HG03159 (cell line): ENCODE measurements at regions not wholly inside any gene's neighbourhood (a gene's known extent, or its start where the extent isn't known, plus 50 kb on each side); places are given as distances from the start of the nearest gene placed in this dataset.
"Not testable (repeated sequence)": the region's sequence is repeated elsewhere in the genome, so short reads cannot be mapped to it uniquely, and the experiment has no call there.

Experiments
- ATAC-seq: cut with Tn5 transposase; IDR thresholded peaks from one replicate; pipeline ENCODE4 v1.9.1; 2021; ENCODE audit warnings: mild to moderate bottlenecking, moderate library complexity; ENCODE audit not compliant: unreplicated experiment

GRCh38 chr5:44756097-44756496 lies 52.6 kb upstream of the MRPS30 start:
- ATAC-seq = not testable (repeated sequence)

DNA sequence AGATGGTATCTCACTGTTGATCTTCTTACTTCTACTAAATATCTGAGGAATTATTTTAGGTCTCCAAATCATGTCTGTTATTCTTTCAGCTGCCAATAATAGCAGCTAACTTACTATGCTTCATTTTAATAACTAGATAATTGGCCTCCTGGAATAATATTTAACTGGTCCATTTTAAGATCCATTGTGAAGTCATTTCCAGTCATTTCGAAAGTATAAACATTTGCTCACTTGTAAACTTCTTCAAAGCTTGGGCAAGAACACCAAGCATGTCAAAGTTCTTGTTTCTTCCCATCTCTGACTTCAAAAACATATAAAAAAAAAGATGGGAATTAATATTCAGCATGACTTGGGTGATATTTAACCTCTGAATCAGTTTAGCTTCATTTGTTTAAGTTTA lies 61.4 kb upstream of the MRPS30 start:
- ATAC-seq = no peak

- no peak for ATAC-seq
Observed at GRCh38 chr5:44740660-44741059, 68.1 kb upstream of the MRPS30 start.

DNA sequence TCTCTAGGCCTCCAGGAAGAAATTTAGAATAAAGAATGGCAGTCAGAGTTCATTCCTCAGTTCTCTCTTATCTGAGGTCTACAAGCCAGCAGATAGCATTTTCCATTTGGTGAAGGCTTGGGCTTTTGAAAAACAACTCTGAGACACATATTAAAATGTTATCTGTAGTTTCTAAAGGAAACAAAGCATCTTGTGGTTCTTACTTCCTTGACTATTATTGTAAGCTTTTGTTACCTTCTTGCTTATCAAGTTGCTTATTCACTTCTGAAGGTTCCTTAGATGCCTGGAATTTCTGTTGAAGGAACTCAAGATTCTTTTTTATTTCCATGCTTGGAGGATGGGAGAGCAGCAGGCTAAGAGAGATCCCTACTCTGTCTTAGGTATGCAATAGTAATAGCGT lies 79.2 kb upstream of the MRPS30 start:
- ATAC-seq = no peak

- ATAC-seq = no peak
Observed at GRCh38 chr5:44727100-44727499, 81.6 kb upstream of the MRPS30 start.

GRCh38 chr5:44719856-44720255 lies 88.9 kb upstream of the MRPS30 start:
- ATAC-seq = no peak

DNA sequence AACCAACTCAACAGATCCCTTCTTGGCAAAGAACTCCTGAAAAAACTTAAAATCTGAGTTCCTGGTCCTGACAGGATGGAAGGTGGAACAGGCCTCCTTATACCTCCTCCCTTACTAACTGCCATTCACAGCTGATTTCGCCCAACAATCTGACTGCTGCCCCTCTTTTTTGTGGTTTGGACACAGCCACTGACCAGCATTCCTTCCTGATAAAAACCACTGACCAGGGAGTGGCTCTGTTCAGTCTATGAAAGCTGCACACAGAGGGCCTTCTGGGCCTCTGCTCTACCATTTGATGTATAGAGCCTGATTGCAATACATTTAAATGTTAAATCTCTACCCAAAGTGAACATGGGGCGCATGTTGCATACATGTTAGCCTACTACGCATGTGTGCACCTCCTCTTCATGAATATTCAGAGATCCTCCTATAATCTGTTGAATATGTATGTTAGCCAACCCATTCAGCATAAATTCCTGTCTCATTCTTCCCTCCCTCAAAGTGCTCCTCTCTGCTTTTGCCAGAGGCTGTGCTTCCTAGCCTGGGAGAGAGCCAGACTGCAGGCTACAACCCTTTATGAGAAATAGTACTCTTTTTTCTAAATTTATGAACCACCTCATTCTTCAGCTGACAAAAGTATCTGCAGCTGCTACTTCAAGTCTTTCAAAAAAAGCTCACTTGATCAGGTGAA lies 93.7 kb upstream of the MRPS30 start:
- no peak for ATAC-seq

- ATAC-seq = no peak
Observed at GRCh38 chr5:44713446-44713845, 95.3 kb upstream of the MRPS30 start.

DNA sequence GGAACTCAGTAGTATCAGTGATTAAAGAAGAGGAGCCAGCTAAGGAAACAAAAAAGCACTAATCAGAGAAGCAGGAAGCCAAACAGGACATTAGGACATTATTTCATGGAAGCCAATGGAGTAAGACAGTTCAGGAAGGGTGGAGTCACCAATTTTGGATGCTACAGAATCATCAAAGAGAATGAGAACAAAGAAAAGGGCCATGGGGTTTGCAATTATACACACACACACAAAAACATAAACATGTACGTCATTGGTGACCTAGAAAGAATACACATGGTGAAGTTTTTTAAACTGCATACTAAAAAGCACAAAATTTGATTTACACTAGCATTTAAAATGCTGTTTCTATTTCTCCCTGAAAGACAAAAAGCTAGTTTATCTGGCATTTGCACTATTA lies 96.8 kb upstream of the MRPS30 start:
- ATAC-seq = no peak

- ATAC-seq = no peak
Observed at GRCh38 chr5:44708602-44709001, 100.1 kb upstream of the MRPS30 start.

DNA sequence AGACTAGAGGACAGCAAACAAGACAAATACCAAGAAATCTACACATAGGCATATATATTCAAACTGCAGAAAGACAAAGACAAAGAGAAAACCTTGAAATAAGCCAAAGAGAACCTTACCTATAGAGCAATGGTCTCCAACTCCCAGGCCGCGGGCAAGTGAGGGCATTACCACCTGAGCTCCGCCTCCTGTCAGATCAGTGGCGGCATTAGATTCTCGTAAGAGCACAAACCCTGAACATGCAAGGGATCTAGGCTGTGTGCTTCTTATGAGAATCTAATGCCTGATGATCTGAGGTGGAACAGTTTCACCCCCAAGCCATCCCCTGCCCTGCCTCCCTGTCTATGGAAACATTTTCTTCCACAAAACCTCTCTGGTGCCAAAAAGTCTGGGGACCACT lies 101.0 kb upstream of the MRPS30 start:
- ATAC-seq = no peak

DNA sequence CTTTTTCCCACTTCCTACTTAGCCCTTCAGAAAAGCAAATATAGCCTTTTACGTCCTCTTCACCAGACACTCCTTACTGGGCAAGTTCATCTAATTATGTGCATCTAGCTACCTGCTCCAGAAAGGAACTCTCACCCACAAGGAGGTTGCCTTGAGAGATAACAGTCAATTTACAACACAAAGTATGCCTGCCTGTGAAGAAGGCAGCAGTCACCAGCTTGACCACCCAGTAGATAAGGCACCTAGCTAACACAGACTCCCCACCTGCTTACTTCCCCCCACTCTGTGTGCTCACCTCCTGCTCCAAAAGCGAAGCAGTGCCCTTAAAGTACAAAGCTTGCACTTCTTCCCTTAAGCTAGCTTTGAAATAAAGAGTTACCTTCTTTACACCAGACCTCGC lies 111.7 kb upstream of the MRPS30 start:
- no peak for ATAC-seq

- no peak for ATAC-seq
Observed at GRCh38 chr5:44695259-44695658, 113.5 kb upstream of the MRPS30 start.

DNA sequence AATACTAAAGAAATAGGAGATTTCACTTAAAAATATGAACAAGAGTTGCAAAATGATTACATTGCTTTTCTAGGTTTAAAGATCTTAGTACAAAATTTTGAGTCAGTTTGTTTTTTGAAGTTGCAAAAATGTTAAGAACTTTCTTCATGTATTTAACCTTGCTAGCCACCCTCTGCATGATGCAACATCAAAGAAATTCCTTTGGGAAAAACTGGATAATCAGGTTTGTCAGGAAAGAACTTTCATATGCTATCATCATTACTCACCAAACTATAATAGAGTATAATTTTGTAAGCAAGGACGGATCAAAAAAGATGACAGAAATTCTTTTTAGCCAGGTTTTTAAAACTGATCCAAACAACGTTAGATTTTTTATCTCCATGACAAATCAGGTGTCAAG lies 116.9 kb upstream of the MRPS30 start:
- ATAC-seq = no peak

DNA sequence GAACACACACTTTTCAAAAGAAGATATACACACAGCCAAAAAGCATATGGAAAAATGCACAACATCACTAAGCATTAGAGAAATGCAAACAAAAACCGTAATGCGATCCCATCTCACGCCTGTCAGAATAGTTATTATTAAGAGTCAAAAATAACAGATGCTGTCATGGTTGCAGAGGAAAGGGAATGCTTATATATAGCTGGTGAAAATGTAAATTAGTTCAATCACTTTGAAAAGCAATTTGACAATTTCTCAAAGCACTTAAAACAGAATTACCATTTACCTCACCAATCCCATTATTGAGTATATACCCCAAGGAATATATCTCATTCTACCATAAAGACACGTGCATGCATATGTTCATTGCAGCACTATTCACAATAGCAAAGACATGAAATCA lies 126.8 kb upstream of the MRPS30 start:
- ATAC-seq = no peak

- ATAC-seq = no peak
Observed at GRCh38 chr5:44679214-44679613, 129.5 kb upstream of the MRPS30 start.

- no peak for ATAC-seq
Observed at GRCh38 chr5:44675296-44675695, 133.5 kb upstream of the MRPS30 start.

DNA sequence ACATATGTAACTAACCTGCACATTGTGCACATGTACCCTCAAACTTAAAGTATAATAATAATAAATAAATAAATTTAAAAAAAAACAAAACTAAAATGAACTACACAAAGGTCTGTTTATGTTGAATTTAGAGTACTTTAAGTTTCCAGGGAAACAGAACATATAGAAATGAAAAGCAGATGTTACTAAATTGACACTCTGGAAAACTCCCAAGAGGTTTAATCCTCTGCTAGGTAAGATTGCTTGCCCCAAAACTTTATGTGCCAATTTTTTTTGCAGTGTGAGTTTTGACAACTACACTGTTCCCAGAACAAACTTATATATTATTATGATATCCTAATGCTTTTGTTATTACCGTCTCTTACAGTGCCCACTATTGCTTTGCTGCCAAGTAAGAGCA lies 134.3 kb upstream of the MRPS30 start:
- no peak for ATAC-seq

DNA sequence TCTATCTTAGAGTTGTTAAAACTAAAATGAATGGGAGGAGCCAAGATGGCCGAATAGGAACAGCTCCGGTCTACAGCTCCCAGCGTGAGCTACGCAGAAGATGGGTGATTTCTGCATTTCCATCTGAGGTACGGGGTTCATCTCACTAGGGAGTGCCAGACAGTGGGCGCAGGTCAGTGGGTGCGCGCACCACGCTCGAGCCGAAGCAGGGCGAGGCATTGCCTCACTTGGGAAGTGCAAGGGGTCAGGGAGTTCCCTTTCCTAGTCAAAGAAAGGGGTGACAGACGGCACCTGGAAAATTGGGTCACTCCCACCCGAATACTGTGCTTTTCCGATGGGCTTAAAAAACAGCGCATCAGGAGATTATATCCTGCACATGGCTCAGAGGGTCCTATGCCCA lies 140.3 kb upstream of the MRPS30 start:
- ATAC-seq = not testable (repeated sequence)

DNA sequence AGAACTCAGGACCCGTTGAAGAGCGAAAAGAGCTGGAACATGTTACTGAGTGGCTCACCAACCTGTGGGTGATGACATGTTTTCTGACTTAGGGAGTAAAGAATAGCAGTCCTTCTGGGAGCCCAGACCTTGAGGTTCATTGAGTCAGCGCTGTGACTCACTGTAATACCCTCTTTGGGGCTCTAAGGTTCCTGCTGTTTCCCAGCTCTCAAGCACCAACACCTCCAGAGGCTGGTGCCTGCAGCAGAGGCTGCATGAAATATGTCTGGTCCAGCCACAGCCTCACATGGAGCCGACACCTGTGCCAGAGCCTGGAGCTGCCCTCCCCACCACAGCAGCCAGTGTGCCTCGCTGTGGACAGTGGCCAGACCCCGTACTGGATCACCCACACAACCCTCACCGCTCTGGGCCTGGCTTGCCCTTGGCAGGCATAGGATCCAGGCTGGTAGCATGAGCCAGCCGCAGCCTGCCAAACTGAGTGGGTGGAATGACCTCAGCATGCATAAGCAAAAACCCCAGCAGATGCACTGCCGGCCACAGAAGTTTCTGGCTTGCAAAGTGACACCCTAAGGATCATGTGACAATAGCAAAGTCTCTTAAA lies 143.5 kb upstream of the MRPS30 start:
- ATAC-seq = no peak

- no peak for ATAC-seq
Observed at GRCh38 chr5:44664711-44665100, 144.0 kb upstream of the MRPS30 start.

GRCh38 chr5:44663991-44664710 lies 144.6 kb upstream of the MRPS30 start:
- no peak for ATAC-seq
